Mucosa of descending colon (tissue), 3 donors: ENCODE measurements at regions not wholly inside any gene's neighbourhood (a gene's known extent, or its start where the extent isn't known, plus 50 kb on each side); places are given as distances from the start of the nearest gene placed in this dataset.

Experiments used
- ATAC-seq: fragments of 200-7000 bp; cut with Tn5 transposase; one replicate; pipeline ENCODE4 v1.9.1; 2020; ENCODE audit warnings: mild to moderate bottlenecking, moderate library complexity
- DNase-seq, 3 donors: peaks; one replicate each; pipeline ENCODE4 v3.0.0-alpha.2; 2020
- H3K36me3 ChIP-seq: fragments of 200-600 bp; one replicate; pipeline ENCODE4 v1.8.0; 2021; ENCODE audit warnings: low read depth, mild to moderate bottlenecking
- H3K4me1 ChIP-seq: fragments of 200-600 bp; one replicate; pipeline ENCODE4 v1.8.0; 2021; ENCODE audit warnings: low read depth, mild to moderate bottlenecking
- H3K4me3 ChIP-seq: fragments of 200-600 bp; one replicate; pipeline ENCODE4 v1.8.0; 2021; ENCODE audit warnings: mild to moderate bottlenecking
- H3K9me3 ChIP-seq: fragments of 200-600 bp; one replicate; pipeline ENCODE4 v1.8.0; 2021; ENCODE audit warnings: mild to moderate bottlenecking
- intact Hi-C, 2 donors: fragments of 100-400 bp; cut with DNase I in 1 of 2; cut with micrococcal nuclease in 1 of 2; formaldehyde crosslinking; loops; one replicate each; pipeline versions ENCODE4 v1.11.0 to v1.11.1; 2022; cut with DNase I, micrococcal nuclease
- TF ChIP-seq, protein P1 (sequence below): fragments of 200-600 bp; IDR thresholded peaks from one replicate; pipeline ENCODE4 v1.8.0; 2022; ENCODE audit warnings: antibody characterized with exemption, mild to moderate bottlenecking
- donor health status: DM: no; HTN: no; CAD: no; lungs with moderate emphysema.
- donor health status: DM: no; HTN: no; CAD: no.
- donor health status: DM: no; HTN: yes; CAD: no.

DNA sequence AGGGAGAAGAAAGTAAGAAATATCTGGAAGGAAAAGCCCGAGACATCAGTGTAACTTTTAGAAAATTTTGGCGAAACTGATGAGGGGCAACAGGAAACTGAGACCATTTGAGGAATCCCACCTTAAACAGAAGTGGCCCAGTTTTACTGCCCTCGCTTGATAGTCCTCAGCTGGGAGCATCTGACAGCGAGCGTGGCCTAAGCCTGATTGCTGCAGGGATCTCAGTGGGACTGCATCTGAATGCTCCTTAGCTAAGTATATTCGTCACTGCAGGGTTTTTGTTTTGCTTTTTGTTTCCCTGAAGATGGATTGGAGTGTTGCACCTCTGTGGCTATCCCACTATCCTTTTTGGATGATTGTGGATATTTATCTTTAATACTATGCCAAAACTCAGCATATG is 262.7 kb upstream of the KLHL1 start:
- intact Hi-C loops, result no loop called here
- Histone ChIP-seq H3K36me3 (no peaks in the 10 kb centered on the region), H3K4me3 (no peak overlapping the region), H3K4me1 (no peaks in the 10 kb centered on the region), H3K9me3 (no peaks in the 10 kb centered on the region)
- ATAC-seq (no peak), DNase-seq (no peak)
- TF ChIP-seq, protein P1, sequence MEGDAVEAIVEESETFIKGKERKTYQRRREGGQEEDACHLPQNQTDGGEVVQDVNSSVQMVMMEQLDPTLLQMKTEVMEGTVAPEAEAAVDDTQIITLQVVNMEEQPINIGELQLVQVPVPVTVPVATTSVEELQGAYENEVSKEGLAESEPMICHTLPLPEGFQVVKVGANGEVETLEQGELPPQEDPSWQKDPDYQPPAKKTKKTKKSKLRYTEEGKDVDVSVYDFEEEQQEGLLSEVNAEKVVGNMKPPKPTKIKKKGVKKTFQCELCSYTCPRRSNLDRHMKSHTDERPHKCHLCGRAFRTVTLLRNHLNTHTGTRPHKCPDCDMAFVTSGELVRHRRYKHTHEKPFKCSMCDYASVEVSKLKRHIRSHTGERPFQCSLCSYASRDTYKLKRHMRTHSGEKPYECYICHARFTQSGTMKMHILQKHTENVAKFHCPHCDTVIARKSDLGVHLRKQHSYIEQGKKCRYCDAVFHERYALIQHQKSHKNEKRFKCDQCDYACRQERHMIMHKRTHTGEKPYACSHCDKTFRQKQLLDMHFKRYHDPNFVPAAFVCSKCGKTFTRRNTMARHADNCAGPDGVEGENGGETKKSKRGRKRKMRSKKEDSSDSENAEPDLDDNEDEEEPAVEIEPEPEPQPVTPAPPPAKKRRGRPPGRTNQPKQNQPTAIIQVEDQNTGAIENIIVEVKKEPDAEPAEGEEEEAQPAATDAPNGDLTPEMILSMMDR, result no peak

DNA sequence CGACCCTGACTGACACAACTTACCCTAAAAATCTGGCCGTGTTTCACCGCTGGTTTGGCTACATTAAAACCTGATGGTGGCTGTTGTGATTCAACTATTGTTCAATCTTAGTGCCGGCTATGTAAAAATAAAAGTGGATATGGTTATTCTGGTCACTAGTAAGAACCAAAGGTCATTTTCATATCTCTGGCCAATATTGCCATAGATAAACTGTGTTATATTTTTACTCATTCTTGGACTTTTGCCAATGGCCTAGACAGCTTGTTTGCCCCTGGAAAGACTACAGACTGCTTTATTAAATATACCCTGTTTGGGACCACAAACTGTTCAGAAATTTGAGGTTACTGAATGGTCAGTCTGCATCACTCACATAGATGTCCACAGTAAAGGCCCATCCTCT is 258.5 kb upstream of the KLHL1 start:
- no peak overlapping the region for H3K4me3 ChIP-seq
- H3K9me3 ChIP-seq, result no peaks in the 10 kb centered on the region
- no peaks in the 10 kb centered on the region for H3K4me1 ChIP-seq
- no peak for DNase-seq
- H3K36me3 ChIP-seq, result no peaks in the 10 kb centered on the region
- intact Hi-C loops, result no loop called here
- TF ChIP-seq, protein P1, result no peak
- peak; percentile 32 for ATAC-seq

DNA sequence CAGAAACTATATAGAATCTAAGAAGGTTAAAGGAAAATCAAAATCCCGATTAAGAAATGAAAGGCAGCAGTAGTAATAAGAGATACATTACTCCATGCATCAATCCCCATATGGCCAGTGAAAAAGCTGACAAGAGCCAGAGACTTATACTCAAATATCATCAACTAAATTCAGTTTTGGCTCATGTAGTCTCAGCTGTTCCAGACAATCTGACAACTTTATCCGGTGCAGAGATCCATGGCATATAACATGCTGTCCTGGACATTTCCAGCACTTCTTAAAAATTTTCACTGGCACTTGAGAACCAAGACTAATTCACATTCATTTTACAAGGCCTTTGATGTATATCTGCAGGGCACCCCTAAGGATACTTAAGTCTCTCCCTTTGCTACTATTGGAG is 255.7 kb upstream of the KLHL1 start:
- intact Hi-C loops, result no loop called here
- Histone ChIP-seq H3K36me3 (no peaks in the 10 kb centered on the region), H3K4me3 (no peak overlapping the region), H3K9me3 (no peaks in the 10 kb centered on the region), H3K4me1 (no peaks in the 10 kb centered on the region)
- TF ChIP-seq, protein P1, result no peak
- ATAC-seq, result no peak
- DNase-seq, result no peak

DNA sequence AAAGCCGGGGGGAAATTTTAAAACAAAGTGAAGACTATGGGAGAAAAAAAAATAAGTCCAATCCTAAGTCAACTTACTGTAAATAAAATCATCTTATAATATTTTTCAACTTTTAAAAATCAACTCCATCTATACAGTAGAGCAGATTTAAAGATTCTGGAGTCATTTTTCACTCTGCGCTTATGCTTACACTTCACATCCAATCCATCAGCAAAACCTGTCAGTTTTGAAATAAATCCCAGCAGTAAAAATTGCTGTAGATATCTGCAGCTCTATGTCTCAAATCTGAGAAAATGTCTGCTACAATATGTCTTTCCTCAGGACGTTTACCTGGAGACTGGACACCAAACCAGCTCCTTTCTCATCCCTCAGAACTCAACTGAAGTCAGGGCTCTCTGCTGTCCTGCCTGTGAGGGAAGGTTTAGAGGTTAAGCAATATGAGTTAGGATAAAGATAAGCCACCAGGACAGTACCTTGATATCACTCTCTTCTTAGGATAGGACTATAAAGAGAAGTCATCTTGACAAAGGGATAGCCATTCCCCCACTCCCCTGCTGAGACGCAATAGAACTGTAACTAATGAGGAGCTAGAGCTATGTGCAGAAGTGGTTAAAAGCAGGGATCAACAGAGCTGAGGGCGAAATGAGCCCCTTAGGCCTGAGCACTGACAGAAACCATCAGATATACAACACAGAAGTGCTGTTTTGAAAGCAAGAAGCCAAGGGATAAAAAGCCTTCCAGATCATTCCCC is 254.7 kb upstream of the KLHL1 start:
- intact Hi-C loops, result no loop called here
- DNase-seq (no peak), ATAC-seq (no peak)
- no peak overlapping the region for H3K4me3 ChIP-seq
- no peaks in the 10 kb centered on the region for H3K4me1 ChIP-seq
- H3K9me3 ChIP-seq, result no peaks in the 10 kb centered on the region
- H3K36me3 ChIP-seq, result no peaks in the 10 kb centered on the region
- TF ChIP-seq, protein P1, result no peak

DNA sequence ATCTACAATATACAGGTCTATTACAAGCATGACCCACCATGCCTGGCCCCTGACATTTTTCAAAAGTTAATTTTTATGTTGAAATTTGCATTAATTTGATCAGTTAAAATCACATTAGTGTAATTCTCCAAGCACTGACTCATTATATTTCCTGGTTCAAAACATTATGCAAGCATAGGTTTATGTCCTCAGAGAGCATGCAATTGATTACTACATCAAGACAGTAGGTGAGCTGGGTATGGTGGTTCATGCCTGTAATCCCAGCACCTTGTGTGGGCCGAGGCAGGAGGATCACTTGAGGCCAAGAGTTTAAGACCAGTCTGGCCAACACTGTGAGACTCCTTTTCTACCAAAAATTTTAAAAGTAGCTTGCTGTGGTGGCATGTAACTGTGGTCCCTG is 248.8 kb upstream of the KLHL1 start:
- TF ChIP-seq, protein P1, result no peak
- Histone ChIP-seq H3K9me3 (no peaks in the 10 kb centered on the region), H3K4me1 (no peaks in the 10 kb centered on the region), H3K36me3 (no peaks in the 10 kb centered on the region), H3K4me3 (no peak overlapping the region)
- ATAC-seq, result no peak
- no peak for DNase-seq
- intact Hi-C loops, result no loop called here

DNA sequence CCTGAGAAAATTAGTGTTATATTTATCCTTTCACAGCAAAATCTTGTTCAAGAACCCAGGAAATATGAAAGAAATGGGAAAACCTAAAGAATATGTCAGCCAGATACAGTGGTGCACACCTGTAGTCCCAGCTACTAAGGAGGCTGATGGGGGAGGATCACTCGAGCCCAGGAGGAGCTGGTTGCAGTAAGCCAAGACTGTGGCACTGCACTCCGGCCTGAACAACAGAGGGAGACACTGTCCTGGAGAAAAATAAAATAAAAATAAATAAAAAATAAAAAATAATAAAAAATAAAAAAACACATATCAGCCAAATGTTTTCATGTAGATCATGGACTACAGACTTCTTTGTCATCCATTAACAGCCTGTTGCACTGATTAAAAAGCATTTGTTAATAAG is 244.8 kb upstream of the KLHL1 start:
- intact Hi-C loops, result no loop called here
- ATAC-seq (no peak), DNase-seq (peak in 1 of 3 donors; percentile 15)
- TF ChIP-seq, protein P1, result no peak
- H3K36me3 ChIP-seq, result no peaks in the 10 kb centered on the region
- H3K9me3 ChIP-seq, result no peaks in the 10 kb centered on the region
- H3K4me3 ChIP-seq, result no peak overlapping the region
- H3K4me1 ChIP-seq, result no peaks in the 10 kb centered on the region
